GM19438 (cell line): ENCODE measurements at regions not wholly inside any gene's neighbourhood (a gene's known extent, or its start where the extent isn't known, plus 50 kb on each side); places are given as distances from the start of the nearest gene placed in this dataset.
"Not testable (repeated sequence)": the region's sequence is repeated elsewhere in the genome, so short reads cannot be mapped to it uniquely, and the experiment has no call there.

Experiments
- ATAC-seq: cut with Tn5 transposase; IDR thresholded peaks from one replicate; pipeline ENCODE4 v1.9.1; 2021; ENCODE audit warnings: low read depth; ENCODE audit not compliant: unreplicated experiment

GRCh38 chr6:112401083-112401482 lies 54.0 kb downstream of the RFPL4B start:
- ATAC-seq = no peak

- ATAC-seq = no peak
Observed at GRCh38 chr6:112407101-112407590, 60.0 kb downstream of the RFPL4B start.

DNA sequence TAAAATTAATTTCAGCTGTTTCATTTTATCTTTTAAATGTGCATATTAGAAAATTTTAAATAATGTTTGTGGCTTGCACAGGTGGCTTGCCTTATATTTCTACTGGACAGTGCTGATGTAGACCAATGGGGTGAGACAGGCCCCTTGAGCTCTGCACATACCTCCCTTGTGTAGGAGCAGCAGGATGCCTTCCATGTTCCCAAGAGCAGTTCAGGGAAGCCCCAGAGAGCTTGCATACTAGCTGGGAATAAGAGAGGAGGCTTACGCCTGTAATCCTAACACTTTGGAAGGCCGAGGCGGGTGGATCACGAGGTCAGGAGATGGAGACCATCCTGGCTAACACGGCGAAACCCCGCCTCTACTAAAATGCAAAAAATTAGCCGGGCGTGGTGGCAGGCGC lies 61.4 kb downstream of the RFPL4B start:
- ATAC-seq = no peak

DNA sequence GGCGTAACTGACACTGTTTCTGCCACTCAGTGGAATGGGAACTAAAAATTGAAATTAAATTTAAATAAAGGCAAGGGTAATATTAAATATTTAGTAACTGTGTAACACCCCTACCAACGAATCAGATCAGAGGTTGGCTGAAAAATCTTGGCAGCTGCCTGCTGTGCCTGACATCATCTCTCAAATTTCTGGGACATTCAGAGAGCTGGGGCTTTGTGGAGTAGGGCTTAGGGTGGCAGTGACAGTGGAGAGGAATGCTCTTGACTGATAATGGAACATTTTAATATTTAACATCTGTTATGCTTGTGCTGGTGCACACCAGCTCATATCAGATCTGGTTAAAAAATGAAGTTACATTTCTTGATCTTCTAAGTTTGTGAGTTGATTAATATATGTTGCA lies 62.2 kb downstream of the RFPL4B start:
- no peak for ATAC-seq

DNA sequence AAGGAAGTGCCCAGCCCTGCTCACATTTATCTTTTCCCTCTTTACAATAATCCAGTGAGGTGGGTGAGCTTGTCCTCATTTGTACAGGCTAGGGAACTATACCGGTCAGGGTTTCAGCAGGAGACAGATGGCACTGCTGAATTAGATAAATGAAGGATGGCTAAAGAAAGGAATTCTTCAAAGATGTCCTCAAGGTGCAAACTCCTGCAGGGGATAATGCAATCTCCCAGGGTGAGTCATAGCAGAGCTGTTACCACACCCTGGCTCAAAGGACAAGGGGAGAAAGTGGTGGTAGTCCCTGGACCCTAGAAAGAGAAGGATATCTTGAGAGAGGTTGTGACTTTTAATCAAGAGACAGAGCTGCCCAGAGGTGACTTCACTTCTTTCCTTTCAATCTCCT lies 66.7 kb downstream of the RFPL4B start:
- ATAC-seq = no peak

GRCh38 chr6:112415366-112415765 lies 68.2 kb downstream of the RFPL4B start:
- no peak for ATAC-seq

DNA sequence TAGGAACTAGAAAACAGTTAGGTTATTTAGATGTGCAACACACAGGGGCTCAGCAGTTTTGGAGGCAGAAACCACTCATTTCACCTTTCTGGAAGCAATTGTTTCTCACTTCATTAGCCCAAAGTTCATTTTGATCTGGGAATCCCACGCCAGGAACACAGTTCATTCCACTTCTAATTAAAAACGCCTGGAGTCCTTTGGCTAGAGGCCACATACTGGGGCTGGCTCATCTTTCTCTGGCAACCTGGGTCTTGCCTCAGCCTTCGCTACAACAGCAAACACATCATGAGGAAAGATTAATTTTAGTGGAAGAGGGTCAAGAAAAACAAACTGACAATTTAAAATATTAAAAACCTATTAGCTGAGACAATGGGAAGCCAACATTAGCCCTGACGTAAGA lies 69.7 kb downstream of the RFPL4B start:
- ATAC-seq = no peak

GRCh38 chr6:112427011-112427410 lies 79.9 kb downstream of the RFPL4B start:
- ATAC-seq = not testable (repeated sequence)

DNA sequence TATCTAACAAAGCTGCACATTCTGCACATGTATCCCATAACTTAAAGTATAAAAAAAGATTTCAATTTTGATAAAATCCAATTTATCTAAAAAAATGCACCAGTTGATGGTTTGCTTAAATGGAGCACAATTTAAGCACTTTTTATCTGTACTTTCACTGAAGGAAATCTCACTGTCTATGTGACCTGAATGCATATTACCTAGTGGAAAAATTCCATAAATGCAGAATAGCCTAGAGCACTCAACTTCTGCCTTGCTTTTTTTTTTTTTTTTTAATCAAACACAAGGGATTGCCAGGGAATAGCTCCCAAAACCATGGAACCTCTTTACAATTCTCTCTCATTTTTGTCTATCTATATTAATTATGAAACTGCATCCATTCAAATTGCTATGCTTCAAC lies 80.4 kb downstream of the RFPL4B start:
- ATAC-seq = no peak

DNA sequence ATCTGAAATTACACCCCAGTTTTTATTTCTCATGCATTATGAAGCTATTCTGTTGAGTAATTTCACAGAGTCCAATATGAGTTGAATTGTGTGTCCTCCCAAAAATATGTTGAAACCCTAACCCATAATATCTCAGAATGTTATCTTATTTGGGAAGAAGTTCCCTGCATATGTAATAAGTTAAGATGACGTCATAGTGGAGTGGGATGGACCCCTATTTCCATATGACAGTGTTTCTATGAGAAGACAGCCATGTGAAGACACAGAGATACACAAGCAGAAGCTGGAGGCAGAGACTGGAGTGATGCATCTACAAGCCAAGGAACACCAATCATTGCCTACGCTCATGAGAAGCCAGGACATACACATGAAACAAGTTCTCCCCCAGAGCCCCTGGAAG lies 81.3 kb downstream of the RFPL4B start:
- ATAC-seq = no peak

DNA sequence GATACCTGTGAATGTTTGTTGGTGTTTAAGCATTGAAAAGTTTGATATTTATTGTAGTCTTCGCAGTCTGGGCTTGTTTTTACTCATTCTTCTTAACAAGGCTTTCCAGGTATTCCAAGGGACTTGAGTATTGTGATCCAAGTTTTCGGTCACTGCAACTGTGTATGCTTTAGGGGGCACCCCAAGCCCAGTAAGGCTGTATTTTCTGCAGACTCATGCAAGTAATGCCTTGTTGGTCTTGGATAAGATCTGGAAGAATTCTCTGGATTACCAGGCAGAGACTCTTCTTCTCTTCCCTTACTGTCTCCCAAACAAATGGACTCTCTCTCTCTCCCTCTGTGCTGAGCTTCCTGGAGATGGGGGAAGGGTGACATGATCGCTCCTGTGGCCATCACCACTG lies 82.1 kb downstream of the RFPL4B start:
- ATAC-seq = no peak

- ATAC-seq = no peak
Observed at GRCh38 chr6:112431803-112432202, 84.7 kb downstream of the RFPL4B start.

- no peak for ATAC-seq
Observed at GRCh38 chr6:112432853-112433252, 85.7 kb downstream of the RFPL4B start.

DNA sequence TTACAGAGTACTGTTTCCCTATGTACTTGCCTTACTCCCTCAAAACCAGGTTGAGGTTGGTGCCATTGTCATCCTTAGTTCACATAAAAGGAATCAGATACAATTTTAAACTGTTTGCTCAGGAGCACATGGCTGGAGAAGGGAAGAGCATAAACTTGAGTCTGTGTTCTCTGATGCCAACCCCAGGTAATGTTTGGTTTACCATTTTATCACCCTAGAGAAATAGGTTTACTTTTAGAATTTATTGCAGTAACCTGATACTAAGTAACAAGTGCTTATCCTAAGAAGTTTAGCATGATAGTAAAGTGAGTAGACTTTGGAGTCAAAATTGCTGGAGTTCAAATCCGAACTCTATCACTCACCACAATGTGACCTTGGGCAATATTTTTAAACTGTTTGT lies 86.3 kb downstream of the RFPL4B start:
- no peak for ATAC-seq

DNA sequence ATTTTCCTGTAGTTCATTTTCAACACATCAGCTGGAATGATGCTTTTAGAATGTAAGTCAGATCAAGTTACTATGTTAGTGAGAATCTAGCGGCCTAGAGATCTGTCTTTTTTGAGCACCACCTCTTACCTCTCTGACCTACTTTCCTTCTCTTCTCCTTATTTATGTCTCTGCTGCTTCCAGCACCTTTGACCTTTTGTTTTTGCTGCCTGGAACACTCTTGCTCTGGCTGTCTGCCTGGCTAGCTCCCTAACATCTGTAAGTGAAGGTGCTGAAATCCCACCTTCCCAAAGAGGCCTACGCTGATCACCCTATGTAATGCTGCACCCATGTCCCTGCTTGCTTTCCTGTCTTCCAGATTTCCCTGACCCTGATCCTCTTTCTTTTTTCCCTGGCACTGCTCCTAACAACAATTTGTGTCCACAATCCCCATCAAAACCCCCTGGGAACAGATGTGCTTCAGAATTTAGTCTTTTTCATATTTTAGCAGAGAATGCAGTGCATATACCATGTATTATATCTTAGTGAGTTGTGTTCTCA lies 87.8 kb downstream of the RFPL4B start:
- no peak for ATAC-seq

- no peak for ATAC-seq
Observed at GRCh38 chr6:112437058-112437457, 89.9 kb downstream of the RFPL4B start.

GRCh38 chr6:112439010-112439409 lies 91.9 kb downstream of the RFPL4B start:
- ATAC-seq = no peak

DNA sequence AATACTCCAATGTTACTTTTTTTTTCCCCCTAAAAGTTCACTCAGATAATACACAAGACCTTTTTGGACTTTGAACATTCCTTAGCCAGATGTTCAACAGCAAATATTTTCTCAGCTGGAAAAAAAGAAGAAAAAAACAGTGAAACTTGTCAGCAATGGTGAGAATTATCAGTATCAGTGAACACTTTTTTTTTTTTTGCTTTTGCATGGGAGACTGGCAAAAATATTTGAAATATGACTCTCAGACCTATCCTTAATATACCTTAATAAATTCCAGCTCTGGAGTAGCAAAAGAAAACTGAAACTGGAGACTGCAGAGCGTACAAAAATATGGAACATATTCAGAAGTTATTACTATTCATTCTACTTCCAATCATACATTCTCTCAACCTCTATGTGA lies 92.3 kb downstream of the RFPL4B start:
- ATAC-seq = no peak

DNA sequence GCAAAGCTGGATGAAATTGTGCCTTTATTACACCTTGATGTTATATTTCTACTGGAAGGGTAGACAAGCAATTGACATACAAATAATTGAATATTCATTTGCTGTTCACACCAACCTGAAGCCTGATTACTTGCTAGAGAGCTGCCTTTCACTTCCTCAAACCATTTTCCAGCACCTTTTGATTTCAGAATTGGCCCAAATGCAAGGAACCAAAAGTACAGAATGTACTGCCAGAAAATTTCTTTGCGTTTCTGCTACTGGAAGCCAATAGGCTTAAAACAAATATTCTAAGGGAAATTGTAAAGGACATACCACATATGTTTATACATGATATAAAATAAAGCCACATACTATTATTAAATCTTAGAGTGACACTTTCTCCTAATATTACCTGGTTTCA lies 94.5 kb downstream of the RFPL4B start:
- no peak for ATAC-seq

DNA sequence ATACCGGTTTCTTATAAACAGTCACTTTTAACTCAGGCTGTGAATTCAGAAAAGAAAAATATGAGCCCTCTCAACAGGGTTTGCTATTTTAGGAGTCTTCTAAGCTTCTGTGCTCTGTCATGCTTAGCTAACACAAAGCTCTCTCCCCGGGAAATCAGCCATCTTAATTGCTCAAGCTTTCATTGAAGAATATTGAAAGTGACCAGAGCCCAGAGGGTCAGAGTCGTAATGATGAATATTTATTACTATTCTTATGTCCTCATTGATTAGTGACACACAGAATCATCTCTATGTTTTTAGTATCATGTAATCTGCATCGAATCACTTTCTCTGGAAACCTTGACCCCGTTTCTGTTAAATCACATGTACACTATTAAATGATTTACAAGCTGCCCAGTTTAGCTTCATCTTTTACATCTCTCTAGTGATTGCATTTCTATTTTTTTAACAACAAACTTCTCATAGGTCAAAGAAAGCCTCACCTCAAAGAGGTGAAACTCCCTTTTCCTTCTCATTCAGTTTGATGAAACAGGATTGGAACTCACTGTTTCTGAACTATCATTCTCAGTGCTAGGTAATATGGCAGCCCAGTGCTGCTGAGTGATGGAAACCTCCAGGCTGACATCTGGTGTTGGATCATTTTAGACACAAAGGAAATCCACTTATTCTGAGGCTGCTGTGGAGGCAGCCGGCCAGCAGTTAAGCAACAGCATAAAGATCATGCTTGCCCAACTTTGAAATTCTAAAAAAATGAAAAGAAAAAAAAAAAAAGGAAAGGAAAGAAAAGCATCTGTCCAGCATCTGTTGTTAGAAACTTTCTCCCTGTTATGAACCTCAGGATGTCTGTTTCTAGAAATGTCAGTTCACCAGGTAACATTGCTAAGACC lies 96.3 kb downstream of the RFPL4B start:
- ATAC-seq = no peak

GRCh38 chr6:112448786-112449185 lies 101.7 kb downstream of the RFPL4B start:
- ATAC-seq = not testable (repeated sequence)

DNA sequence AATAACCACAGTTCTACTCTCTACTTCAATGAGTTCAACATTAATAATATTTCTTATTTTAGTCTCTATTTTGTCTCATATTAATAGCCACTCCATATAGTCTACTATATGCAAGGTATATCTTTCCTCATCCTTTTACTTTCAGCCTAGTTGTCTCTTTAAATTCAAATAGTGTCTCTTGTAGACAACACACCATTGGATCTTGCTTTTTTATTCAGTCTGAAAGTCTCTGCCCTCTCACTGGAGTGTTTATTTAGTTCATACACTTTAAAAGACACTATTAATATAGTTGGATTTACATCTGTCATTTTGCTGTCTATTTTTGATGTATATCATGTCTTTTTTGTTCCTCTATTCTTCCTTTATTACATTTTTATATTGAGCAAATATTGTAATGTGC lies 103.5 kb downstream of the RFPL4B start:
- ATAC-seq = no peak
